NCI-H69 (cell line): ENCODE measurements at regions not wholly inside any gene's neighbourhood (a gene's known extent, or its start where the extent isn't known, plus 50 kb on each side); places are given as distances from the start of the nearest gene placed in this dataset.
"Not testable (repeated sequence)": the region's sequence is repeated elsewhere in the genome, so short reads cannot be mapped to it uniquely, and the experiment has no call there.

Experiments used
- DNase-seq: peaks from one replicate; lab custom pipeline; 2025; lab: John Stamatoyannopoulos, UW

DNA sequence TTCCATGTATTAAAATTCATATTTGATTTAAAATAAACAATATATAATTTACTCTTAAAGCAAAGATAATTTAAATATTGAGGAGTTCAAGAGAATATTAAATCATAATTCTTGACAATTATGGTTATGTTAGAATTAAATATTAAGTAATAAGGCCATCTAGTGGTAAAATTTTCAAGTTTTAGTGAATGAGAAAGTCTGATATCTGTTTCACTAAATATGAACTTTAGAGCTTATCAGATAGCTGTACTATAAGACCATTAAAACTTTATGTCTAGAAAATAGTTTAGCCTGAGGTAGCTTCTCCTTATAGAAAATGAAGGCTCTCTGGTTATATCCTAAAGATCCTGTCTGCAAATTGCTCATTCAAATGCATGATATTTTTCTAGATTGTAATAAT is 152.1 kb upstream of the PRSS12 start:
- DNase-seq = peak; percentile 9

DNA sequence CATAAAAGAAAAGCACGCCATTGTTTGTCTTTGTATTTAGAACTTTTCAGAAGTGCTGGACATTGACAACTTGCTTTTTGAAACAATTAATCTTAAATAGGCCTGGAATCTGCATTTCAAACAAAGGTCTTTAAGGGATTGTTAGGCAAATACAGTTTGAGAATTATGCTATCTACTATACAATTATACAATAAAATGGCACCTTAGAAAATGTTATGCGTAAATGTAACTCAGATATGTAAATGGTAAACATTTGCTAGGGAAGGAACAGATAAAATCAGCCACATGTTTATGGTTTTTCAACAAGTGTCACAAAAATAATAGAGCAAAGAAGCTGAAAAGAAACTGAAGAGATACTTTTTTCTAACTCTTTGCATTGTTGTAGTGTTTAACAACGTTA is 152.7 kb upstream of the PRSS12 start:
- not testable (repeated sequence) for DNase-seq

DNA sequence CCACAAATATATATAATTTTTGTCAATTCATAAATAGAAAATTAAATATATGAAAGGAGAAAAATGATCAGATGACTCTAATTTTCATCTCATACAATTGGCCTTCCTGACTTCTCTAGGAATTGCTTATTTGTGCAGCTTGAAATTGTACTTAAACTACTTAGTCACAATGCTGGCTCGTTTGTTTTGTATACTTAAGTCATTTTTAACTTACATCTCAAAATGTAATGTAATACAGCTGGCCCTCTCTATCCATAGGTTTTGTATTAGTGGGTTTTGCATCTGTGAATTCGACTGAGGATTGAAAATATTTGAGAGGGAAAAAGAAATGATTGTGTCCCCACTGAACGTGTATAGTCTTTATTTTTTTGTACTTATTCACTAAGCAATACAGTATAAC is 160.1 kb upstream of the PRSS12 start:
- DNase-seq = not testable (repeated sequence)

DNA sequence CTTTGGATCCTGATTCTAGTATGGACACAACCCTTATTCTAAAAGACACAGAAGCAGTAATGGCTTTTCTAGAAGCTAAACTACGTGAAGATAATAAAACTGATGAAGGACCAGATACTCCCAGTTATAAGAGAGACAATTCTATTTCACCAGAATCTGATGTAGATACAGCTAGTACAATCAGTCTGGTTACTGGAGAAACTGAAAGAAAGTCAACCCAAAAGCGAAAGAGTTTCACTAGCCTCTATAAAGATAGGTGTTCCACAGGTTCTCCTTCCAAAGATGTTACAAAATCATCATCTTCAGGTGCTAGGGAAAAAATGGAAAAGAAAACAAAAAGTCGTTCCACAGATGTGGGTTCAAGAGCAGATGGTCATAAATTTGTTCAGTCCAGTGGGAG is 161.5 kb upstream of the PRSS12 start:
- DNase-seq = not testable (repeated sequence)

DNA sequence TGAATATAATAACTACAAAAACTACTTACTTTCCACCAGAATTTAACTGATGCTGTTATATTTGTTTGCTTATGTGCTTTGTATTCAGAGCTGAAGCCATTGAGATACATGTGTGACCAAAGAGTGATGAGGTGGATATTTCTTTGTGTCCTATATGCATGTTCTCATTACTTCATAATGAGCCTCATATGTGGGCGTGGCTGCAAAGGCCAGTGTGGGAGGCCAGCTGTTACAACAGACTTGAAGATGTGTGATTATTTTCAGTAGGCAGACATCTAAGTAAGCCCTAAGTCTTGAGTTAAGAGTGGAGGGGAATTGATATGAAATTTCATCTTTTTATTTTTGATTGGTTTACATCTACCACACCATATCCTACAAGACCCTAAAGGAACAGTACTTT is 163.3 kb upstream of the PRSS12 start:
- DNase-seq = peak; percentile 16

DNA sequence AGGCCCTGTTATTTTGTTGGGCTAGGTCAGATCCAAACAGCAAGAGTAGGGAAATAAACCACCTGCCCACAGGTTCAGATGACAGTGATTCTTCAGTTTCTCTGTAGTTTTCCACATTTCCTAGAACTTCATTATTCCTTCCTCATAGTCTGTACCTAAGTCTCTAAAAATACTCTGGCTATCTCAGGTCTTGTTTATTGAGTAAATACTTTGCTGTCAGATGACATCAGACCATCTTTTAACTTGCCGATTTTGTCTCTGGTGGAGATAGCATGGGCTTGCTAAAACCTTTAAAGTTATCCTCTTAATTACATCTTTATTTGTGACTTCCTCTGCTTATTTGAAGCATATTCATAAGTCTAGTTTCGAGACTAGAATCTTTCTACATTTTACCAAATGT is 155.1 kb upstream of the METTL14 start:
- not testable (repeated sequence) for DNase-seq

DNA sequence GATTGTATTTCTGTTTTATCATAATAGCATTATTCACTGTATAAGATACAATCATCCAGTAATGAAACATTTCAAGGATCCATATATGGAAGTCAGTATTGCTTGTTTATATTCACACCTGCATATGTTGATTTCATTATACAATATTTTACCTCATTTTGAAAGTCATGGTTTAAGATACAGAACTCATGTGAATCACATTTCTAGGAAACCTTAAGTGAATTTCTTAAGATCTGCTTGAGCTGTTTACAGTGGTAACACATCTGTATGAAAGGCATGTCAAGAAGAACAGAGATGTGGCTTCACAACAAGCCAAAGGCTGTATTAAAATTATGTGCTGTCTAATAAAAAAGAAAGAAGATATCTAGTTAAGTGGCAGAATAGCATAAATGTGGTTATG is 153.2 kb upstream of the METTL14 start:
- not testable (repeated sequence) for DNase-seq

DNA sequence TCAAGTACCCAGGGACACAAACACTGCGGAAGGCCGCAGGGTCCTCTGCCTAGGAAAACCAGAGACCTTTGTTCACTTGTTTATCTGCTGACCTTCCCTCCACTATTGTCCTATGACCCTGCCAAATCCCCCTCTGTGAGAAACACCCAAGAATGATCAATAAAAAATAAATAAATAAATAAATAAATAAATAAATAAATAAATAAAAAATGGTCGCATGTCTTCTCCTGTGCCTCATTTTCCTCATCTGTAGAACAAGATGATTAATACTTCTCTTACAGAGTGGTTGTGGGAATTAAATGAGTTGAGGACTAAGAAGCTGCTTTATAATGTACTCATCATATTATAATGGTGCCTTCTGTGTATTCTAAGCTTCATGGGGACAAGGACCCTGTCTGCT is 149.4 kb upstream of the METTL14 start:
- not testable (repeated sequence) for DNase-seq

DNA sequence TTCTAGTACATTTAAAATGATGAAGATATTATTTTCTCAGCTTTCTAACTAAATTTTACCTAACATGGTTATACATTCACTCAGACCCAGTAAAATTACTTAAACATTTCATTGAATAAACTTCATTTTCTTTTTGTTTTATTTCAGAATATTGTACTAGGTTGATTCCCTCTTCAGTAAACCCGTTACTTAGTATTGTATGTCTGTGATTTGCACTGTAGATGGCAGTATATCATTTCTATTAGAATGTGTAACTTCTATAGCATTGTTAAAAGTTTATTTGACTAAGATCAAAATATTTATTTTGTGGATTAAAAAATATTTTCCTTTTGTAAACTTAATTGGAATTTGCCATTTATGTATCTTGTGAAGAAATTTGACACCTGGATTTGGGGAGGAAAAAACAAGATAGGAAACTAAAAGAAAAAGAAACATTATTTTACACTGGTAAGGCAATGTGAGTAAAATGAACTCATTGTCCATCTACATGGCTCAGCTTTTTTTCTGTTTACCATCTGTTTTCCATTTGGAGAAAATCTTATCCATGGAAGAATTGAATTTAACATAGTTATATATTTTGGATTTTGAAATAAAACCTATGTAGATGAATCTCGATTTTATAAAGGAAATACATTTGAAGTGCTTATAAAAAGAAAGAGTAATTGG is 145.6 kb upstream of the METTL14 start:
- peak; percentile 23 for DNase-seq

DNA sequence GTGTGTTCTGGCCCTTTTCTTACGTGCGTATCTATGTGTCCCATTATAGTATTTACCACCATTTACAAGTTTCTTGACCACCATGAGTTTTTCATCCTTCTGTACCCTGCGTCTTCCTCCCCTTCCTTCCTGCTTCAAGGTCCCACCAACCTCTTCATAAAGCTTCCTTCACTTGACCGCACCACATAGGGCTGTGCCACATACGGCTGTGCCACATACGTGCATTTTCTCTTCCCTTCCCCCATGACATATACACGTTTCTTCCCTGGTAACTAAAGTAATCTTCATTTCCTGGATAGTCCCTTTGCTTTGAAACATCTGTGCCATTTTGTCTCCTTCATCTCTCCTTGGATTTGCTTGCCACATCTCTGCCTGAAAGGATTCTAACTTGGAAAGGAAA is 128.6 kb upstream of the METTL14 start:
- DNase-seq = not testable (repeated sequence)

DNA sequence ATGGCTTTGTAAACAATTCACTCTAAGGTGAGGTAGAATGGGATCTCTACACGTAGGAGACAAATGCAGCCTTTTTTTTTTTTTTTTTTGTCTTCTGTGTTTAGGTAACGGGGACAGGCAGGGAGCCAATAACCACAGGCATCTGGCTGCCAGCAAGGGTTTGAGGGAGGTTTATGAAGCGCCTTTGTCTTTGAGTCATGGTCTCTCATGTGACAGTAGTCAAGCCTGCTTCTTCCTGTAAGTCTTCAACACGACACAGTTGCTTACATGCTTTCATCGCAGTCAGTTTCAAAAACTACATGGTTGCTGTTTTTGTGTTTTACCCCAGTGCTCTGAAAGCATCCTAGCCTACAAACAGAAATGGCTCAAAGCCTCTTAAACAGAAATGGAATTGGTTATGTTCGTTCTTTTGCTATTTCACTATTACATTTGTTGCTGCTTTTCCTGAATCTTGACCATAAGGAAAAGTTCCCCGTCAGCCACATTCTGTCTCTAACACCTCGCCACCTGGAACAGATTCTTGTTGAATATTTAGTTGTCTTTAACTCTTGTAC is 127.8 kb upstream of the METTL14 start:
- peak; percentile 78 for DNase-seq

DNA sequence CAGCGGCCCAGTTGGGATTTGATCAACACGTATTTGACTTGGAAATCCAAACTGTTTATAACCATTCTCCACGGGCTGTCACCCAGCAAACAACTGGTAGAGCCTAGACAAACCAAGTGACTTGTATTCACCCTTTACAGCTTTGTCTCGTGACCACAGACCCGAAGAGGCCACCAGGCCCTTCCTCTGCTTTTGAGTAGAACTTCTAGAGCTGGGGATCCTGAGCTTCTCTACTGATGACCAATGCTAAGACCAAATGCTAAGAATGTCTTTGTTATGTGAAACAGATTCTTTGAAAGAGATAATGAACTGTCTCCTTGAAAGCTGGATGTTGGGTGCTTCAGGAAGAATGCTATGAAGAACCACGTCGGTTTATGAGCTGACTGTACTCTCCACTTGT is 127.0 kb upstream of the METTL14 start:
- not testable (repeated sequence) for DNase-seq

DNA sequence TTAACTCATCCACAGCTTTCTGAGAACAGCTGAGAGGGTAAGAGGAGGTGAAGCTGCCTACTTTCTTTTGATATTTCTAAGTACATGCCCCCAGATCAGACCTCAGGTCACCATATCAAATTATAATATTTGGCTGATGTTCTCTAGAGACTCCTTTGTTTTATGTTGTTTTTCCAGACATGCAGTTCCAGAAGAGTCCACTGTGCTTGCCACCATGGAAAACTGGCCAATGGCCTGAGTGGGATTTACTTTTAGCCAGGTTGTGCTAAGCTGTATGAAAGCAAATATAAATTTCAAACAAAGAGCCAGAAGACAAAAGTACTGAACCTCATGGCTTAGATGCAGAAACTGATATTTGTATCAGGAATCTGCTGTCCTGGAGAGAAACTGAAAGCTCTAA is 123.6 kb upstream of the METTL14 start:
- not testable (repeated sequence) for DNase-seq

DNA sequence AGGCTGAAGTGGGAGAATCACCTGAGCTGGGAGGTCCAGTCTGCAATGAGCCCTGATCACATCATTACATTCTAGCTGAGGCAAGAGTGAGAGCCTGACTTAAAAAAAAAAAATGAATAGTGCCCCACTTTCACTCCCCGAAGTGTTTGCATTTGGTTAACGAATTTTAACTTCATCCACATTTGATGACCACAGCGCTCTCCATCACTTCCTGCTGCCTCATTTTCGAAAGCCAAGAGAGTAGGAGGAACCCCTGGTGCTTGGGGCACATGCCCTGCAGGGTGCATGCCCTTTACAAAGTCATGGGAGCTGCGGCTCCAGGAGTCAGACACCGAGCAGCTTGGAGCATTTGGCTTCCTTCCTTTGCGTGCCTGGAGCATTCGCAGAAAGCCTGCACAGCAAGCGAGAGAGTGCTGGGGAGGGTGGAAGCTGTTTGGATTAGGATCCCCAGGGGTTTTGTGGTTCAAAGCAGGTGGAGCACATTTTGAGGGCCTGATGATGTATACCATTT is 119.1 kb upstream of the METTL14 start:
- DNase-seq = peak; percentile 83

DNA sequence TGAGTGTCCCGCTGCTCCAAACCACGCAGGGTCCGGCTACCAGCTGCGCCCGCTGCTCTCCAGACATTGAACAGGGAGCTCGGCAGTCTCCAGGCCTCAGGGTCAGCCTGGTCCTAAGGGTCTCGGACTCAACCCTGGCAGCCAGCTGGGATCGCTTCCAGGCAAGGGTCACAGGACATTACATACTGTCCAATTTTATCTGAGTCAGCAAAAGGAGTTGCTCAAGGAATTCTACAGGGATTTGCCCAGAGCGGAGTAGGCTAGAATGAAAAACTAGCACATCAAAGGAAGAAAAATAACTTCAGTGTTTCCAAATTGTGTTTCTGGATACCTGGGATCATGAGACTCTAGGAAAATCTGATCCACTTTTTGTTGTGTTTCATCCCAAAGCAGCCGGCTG is 112.2 kb upstream of the METTL14 start:
- not testable (repeated sequence) for DNase-seq

DNA sequence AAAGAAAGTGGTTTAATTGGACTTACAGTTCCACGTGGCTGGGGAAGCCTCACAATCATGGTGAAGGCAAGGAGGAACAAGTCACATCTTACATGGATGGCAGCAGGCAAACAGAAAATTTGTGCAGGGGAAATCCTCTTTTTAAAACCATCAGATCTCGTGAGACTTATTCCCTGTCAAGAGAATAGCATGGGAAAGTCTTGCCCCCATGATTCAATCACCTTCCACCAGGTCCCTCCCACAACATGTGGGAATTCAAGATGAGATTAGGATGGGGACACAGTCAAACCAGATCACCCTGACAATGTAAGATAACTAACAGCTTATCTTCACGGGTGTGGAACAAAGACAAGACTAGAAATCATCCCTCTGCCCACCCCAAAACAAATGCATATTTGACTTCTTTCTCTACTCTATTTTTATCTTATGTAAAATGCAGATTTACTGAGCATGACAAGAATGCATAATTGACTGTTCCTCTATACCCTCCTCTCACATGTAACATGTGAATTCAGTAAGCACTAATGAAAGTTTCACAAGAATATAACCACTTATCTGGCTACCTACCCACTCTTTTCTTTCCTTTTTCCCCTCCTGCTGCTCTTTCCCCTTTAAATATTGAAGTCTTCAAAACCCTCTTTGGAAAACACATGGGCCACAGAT is 110.8 kb upstream of the METTL14 start:
- DNase-seq = not testable (repeated sequence)

DNA sequence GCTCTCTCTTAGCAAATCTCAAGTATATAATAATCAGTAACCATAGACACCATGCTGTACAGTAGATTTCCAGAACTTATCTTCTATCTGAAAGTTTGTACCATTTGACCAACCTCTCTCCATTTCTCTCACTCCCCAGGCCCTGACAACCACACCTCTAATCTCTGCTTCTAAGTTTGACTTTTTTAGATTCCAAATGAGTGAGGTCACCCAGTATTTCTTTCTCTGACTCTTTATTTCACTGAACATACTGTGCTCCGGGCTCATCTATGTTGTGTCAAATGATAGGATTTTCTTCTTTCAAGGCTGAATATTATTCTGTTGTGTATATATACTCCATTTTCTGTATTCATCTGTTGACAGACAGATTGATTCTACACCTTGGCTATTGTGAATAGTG is 110.1 kb upstream of the METTL14 start:
- DNase-seq = not testable (repeated sequence)

DNA sequence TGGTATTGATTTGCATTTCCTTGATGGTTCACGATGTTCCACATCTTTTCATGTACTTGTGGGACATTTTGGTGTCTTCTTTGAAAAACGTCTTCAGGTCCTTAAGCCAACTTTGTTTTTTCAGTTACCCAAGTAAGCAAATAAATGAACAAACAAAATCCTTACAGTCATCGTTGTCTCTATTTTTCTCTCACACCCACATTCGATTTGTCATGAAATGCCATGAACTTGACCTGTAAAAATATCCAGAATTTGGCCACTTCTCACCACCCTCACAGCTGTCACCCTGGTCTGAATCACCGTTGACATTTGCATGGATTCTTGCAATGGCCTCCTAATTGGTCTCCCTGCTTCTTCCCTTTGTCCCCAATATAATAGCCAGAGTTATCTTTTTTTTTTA is 109.5 kb upstream of the METTL14 start:
- not testable (repeated sequence) for DNase-seq

DNA sequence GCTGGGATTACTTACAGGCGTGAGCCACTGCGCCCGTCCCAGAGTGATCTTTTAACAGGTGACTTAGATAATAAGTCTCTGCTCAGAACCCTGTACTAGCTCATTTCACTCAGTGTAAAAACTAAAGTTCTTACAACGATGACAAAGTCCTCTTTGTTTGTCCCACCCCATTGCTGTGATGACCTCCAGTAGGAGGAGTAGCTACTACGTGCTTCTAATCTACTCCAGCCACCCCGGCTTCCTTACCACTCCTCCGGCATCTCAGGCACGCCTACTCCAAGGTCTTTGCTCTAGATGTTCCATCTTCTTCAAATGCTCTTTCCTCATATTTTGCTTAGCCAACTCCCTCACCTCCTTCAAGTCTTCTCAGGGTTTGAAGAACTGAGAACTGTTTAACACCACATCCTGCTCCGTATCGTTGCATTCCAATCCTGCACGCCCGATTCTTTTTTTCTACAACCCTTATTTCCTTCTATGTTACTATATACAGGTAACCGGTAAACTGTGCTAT is 108.4 kb upstream of the METTL14 start:
- DNase-seq = not testable (repeated sequence)

DNA sequence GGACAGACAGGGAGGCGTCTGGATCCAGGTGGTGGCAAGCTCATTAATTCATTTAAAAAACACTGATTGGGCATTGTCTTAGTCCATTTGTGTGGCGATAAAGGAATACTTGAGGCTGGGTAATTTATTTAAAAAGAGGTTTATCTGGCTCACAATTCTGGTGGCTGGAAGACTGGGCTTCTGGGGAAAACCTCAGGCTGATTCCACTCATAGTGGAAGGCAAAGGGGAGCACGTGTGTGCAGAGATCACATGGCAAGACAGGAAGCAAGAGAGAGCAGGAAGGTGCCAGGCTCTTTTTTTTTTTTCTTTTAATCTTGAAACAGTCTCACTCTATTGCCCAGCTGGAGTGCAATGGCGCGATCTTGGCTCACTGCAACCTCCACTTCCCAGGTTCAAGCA is 100.2 kb upstream of the METTL14 start:
- no peak for DNase-seq

DNA sequence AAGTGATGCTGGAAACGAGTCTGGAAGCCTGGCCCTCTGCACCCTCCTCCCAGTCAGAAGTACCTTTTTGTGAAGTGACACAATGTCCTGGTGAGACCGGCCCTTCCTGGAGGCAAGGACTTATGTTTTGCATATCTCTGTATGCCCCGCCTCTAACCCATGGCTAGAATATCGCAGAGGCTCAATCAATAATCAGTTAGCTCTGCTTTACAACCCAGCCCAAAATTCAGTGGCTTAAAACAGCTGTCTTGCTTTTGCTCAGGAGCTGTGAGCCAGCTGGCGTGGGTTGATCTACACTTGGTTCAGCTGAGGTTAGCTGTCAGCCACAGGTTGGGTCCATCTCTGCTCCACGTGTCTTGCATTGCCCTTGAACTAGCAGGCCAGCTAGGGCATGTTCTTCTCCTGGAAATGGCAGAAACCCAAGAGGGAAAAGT is 98.8 kb upstream of the METTL14 start:
- DNase-seq = no peak

DNA sequence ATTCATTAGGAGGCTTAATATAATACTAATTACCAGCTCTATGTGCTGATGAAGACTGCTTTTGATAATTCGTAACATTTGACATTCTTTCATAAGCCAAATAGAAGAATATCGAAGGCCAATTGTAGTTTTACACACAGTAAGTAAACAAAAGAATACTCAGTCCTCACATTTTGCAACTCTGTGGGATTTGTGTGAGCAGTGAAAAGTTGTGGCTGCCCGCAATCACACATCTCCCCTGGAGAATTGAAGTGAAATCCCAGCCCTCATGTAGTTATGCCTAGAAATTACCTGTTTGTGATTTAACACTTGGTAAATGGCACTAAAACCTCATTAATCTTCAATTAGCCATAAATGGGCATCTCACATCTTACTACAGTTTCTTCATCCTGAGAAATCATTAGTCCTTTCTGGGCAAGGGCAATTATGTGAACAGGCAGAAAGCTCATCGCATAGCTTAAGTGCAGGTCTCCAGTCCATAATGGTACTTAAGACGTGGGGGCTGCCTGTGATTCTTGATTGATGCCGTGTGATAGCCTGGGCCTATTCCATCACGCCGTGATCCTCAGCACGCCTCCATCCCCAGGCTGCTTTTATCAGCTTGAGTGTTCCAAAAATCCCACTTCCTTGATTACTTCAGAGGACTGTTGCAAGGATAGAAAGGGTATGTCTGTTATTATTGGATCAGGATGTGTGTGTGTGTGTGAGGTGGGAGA is 97.9 kb upstream of the METTL14 start:
- no peak for DNase-seq
